Kidney capillary endothelial cell (primary cell): ENCODE measurements at regions not wholly inside any gene's neighbourhood (a gene's known extent, or its start where the extent isn't known, plus 50 kb on each side); places are given as distances from the start of the nearest gene placed in this dataset.
"Not testable (repeated sequence)": the region's sequence is repeated elsewhere in the genome, so short reads cannot be mapped to it uniquely, and the experiment has no call there.

Source experiments
- DNase-seq: peaks from one replicate; pipeline ENCODE4 v3.0.0-alpha.2; 2018; ENCODE audit warnings: low spot score

- DNase-seq = no peak
Measured at GRCh38 chrX:109879991-109880390, 122.9 kb upstream of the TMEM164 start.

GRCh38 chrX:109880629-109881028 is 122.3 kb upstream of the TMEM164 start:
- no peak for DNase-seq

- DNase-seq = peak; percentile 28
Measured at GRCh38 chrX:109886122-109886761, 116.7 kb upstream of the TMEM164 start.

GRCh38 chrX:109889289-109890006 is 113.5 kb upstream of the TMEM164 start:
- DNase-seq = no peak

GRCh38 chrX:109890300-109890699 is 112.6 kb upstream of the TMEM164 start:
- no peak for DNase-seq

- DNase-seq = peak; percentile 43
Measured at GRCh38 chrX:109890910-109891502, 111.9 kb upstream of the TMEM164 start.

- DNase-seq = not testable (repeated sequence)
Measured at GRCh38 chrX:109896024-109896423, 106.9 kb upstream of the TMEM164 start.

- no peak for DNase-seq
Measured at GRCh38 chrX:109902665-109903064, 100.2 kb upstream of the TMEM164 start.

GRCh38 chrX:109911046-109911445 is 91.9 kb upstream of the TMEM164 start:
- no peak for DNase-seq

GRCh38 chrX:109912993-109913392 is 89.9 kb upstream of the TMEM164 start:
- not testable (repeated sequence) for DNase-seq

GRCh38 chrX:109914114-109914849 is 88.6 kb upstream of the TMEM164 start:
- no peak for DNase-seq

- DNase-seq = no peak
Measured at GRCh38 chrX:109918753-109919152, 84.2 kb upstream of the TMEM164 start.

GRCh38 chrX:109920325-109920724 is 82.6 kb upstream of the TMEM164 start:
- DNase-seq = no peak

- no peak for DNase-seq
Measured at GRCh38 chrX:109920868-109921267, 82.0 kb upstream of the TMEM164 start.

- DNase-seq = no peak
Measured at GRCh38 chrX:109922190-109922589, 80.7 kb upstream of the TMEM164 start.

- not testable (repeated sequence) for DNase-seq
Measured at GRCh38 chrX:109925003-109925402, 77.9 kb upstream of the TMEM164 start.

- DNase-seq = no peak
Measured at GRCh38 chrX:109925656-109926055, 77.3 kb upstream of the TMEM164 start.

GRCh38 chrX:109926118-109926517 is 76.8 kb upstream of the TMEM164 start:
- no peak for DNase-seq

- no peak for DNase-seq
Measured at GRCh38 chrX:109926743-109927662, 75.9 kb upstream of the TMEM164 start.

- no peak for DNase-seq
Measured at GRCh38 chrX:109927663-109928273, 75.1 kb upstream of the TMEM164 start.
